GM21447 (cell line): ENCODE measurements at regions not wholly inside any gene's neighbourhood (a gene's known extent, or its start where the extent isn't known, plus 50 kb on each side); places are given as distances from the start of the nearest gene placed in this dataset.

Experiments used
- ATAC-seq: cut with Tn5 transposase; IDR thresholded peaks from one replicate; pipeline ENCODE4 v1.9.1; 2021; ENCODE audit not compliant: unreplicated experiment

DNA sequence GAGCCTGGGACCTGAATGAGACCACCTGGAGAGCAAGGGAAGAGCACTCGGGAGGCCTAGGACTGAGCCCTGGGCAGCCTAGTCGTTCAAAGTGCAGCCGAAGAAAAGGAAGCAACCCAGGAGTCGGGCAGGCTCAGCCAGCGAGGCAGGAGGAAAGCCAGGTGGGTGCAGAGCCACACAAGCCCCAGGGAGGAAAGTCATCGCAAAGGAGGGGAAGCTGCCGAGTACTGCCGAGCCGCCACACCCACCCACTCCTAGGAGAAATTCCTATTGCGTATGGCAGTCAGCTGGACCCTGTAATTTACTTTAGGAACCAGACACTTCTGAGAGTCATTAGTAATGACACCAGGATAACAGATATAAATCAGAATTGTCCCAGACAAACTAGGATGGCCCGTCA is 187.6 kb downstream of the KATNIP start:
- ATAC-seq = no peak
